Breast epithelium (tissue), 3 donors: ENCODE measurements at regions not wholly inside any gene's neighbourhood (a gene's known extent, or its start where the extent isn't known, plus 50 kb on each side); places are given as distances from the start of the nearest gene placed in this dataset.

ENCODE experiments used
- POLR2AphosphoS5 ChIP-seq, 3 donors: sonication (generic); formaldehyde crosslinking; IDR thresholded peaks; one replicate each; pipeline ENCODE4 v1.6.1; 2017; ENCODE audit warnings: antibody characterized with exemption in 3 of 3
- TF ChIP-seq, protein P1 (sequence below), 3 donors: fragments of 450-650 bp; IDR thresholded peaks; one replicate each; pipeline ENCODE4 v1.5.1; 2016 to 2017; ENCODE audit warnings: antibody characterized with exemption in 3 of 3, mild to moderate bottlenecking in 3 of 3, moderate library complexity in 3 of 3

DNA sequence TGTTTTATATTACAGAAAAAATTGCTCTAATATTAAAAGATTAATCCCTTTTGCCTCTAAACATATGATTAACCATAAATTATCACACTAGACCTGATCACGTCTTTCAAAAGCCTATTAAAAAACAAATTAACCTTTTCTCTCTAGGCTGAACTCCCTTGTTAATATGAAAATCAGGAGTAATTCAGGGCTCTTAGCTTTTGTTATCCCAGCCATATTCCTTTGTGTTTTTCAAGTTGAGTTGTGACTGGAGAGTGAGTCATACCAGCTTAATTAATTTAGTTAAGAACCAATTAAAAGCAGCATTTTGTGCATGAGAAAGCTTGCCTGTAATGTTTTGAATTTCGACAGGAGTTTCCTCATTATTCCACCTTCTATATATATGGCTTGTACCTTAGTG, 385.8 kb downstream of the VGLL3 start:
- no peak for TF ChIP-seq POLR2AphosphoS5 (IDR thresholded peaks at IDR 0.05)
- TF ChIP-seq, protein P1, sequence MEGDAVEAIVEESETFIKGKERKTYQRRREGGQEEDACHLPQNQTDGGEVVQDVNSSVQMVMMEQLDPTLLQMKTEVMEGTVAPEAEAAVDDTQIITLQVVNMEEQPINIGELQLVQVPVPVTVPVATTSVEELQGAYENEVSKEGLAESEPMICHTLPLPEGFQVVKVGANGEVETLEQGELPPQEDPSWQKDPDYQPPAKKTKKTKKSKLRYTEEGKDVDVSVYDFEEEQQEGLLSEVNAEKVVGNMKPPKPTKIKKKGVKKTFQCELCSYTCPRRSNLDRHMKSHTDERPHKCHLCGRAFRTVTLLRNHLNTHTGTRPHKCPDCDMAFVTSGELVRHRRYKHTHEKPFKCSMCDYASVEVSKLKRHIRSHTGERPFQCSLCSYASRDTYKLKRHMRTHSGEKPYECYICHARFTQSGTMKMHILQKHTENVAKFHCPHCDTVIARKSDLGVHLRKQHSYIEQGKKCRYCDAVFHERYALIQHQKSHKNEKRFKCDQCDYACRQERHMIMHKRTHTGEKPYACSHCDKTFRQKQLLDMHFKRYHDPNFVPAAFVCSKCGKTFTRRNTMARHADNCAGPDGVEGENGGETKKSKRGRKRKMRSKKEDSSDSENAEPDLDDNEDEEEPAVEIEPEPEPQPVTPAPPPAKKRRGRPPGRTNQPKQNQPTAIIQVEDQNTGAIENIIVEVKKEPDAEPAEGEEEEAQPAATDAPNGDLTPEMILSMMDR (IDR thresholded peaks at IDR 0.05), result no peak
